ENCODE measurements at regions not wholly inside any gene's neighbourhood (a gene's known extent, or its start where the extent isn't known, plus 50 kb on each side); places are given as distances from the start of the nearest gene placed in this dataset.

GRCh38 chr4:14641871-14642270 lies 360.4 kb upstream of the CPEB2 start:
- no peaks in the 10 kb centered on the region for H3K9me3 ChIP-seq (ENCODE audit: control insufficient read depth in 4 of 4, low read length in 3 of 4)
- no peak for DNase-seq (ENCODE audit: low spot score)
- no peak overlapping the region for H3K27ac ChIP-seq (ENCODE audit: low read depth in 1 of 2, low read length in 2 of 2)
- WGBS = 82% methylated on average over 2 of the region's 2 CpGs
- no peaks in the 10 kb centered on the region for H3K36me3 ChIP-seq (ENCODE audit: control insufficient read depth in 4 of 4, insufficient read depth in 3 of 4, low read depth in 1 of 4, low read length in 3 of 4)
- H3K9ac ChIP-seq (ENCODE audit: low read depth in 1 of 2, low read length in 2 of 2) = no peak overlapping the region
- H3K4me3 ChIP-seq (ENCODE audit: low read depth in 1 of 3, low read length in 3 of 3) = no peak overlapping the region
- no peaks in the 10 kb centered on the region for H3K27me3 ChIP-seq (ENCODE audit: control insufficient read depth in 4 of 4, insufficient read depth in 4 of 4, low read length in 3 of 4)
- H3K4me1 ChIP-seq (ENCODE audit: control insufficient read depth in 4 of 4, insufficient read depth in 4 of 4, low read length in 3 of 4) = no peaks in the 10 kb centered on the region
- no peak for TF ChIP-seq RAD21 (IDR thresholded peaks at IDR 0.05)
- TF ChIP-seq EGR1 (IDR thresholded peaks at IDR 0.05; ENCODE audit: low read depth in 2 of 2) = no peak
- TF ChIP-seq REST (IDR thresholded peaks at IDR 0.05) = no peak
- no peak for TF ChIP-seq FOXA1 (IDR thresholded peaks at IDR 0.05)
- no peak for TF ChIP-seq TAF1 (conservative IDR thresholded peaks at IDR 0.05)
- TF ChIP-seq HNF4G (IDR thresholded peaks at IDR 0.05) = no peak
- no peak for TF ChIP-seq MAX (IDR thresholded peaks at IDR 0.05)
- TF ChIP-seq ZBTB33 (IDR thresholded peaks at IDR 0.05) = no peak

- Histone ChIP-seq H3K27me3 (ENCODE audit: control insufficient read depth in 4 of 4, insufficient read depth in 4 of 4, low read length in 3 of 4) (no peaks in the 10 kb centered on the region), H3K27ac (ENCODE audit: low read depth in 1 of 2, low read length in 2 of 2) (no peak overlapping the region), H3K4me1 (ENCODE audit: control insufficient read depth in 4 of 4, insufficient read depth in 4 of 4, low read length in 3 of 4) (no peaks in the 10 kb centered on the region), H3K9me3 (ENCODE audit: control insufficient read depth in 4 of 4, low read length in 3 of 4) (no peaks in the 10 kb centered on the region), H3K4me3 (ENCODE audit: low read depth in 1 of 3, low read length in 3 of 3) (no peak overlapping the region), H3K36me3 (ENCODE audit: control insufficient read depth in 4 of 4, insufficient read depth in 3 of 4, low read depth in 1 of 4, low read length in 3 of 4) (no peaks in the 10 kb centered on the region), H3K9ac (ENCODE audit: low read depth in 1 of 2, low read length in 2 of 2) (no peak overlapping the region)
- 76% methylated on average over 5 of the region's 5 CpGs for WGBS
- DNase-seq (ENCODE audit: low spot score) = no peak
- TF ChIP-seq CTCF (IDR thresholded peaks at IDR 0.05; ENCODE audit: low read depth, low read length, missing input control) = no peak
- no peak for TF ChIP-seq EGR1 (IDR thresholded peaks at IDR 0.05; ENCODE audit: low read depth in 2 of 2)
- TF ChIP-seq SP1 (IDR thresholded peaks at IDR 0.05) = no peak
- TF ChIP-seq REST (IDR thresholded peaks at IDR 0.05) = no peak
- TF ChIP-seq ZBTB33 (IDR thresholded peaks at IDR 0.05) = no peak
Observed at GRCh38 chr4:14644580-14645282, 357.6 kb upstream of the CPEB2 start.

Measured in liver (tissue), 8 donors.